ENCODE measurements at regions not wholly inside any gene's neighbourhood (a gene's known extent, or its start where the extent isn't known, plus 50 kb on each side); places are given as distances from the start of the nearest gene placed in this dataset.

DNA sequence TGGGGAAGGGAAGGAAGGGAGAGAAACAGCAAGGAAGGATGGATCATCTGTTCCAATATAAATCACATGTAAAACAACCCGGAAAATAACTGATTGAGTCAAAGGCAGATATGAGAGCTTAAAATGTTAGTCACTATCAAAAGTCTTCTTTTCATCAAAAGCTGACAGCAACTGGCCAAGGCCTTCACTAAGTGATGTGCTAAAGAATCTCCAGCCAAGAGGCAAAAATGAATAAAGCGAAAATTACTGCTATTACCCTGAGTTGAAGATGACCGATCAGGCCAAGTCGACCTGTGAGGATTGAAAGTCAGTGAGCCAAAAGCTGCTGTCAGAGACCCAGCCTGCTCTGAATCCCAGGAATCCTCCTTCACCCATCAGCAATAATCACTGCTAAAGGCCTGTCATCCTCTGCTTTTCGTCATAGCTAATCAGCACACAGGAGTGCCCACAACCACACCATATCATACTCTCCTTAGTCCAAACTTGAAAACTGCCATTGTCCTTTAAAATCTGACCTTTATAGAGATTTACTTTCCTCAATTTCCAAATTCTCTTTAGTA, 736.9 kb downstream of the TLE1 start:
- Histone ChIP-seq H3K27me3 (ENCODE audit: control insufficient read depth in 1 of 2, insufficient read depth in 2 of 2, low read length in 2 of 2) (no peaks in the 10 kb centered on the region), H3K4me1 (ENCODE audit: insufficient read depth, low read length) (no peaks in the 10 kb centered on the region), H3K36me3 (ENCODE audit: insufficient read depth, low read length) (no peaks in the 10 kb centered on the region), H3K27ac (ENCODE audit: low read depth in 1 of 2, low read length in 2 of 2) (no peak overlapping the region), H3K4me3 (ENCODE audit: low read length) (no peak overlapping the region), H3K9me3 (ENCODE audit: control insufficient read depth in 1 of 2, insufficient read depth in 1 of 2, low read length in 2 of 2) (no peaks in the 10 kb centered on the region)
- Mint-ChIP-seq H3K27me3 (no peaks in the 10 kb centered on the region), H3K4me1 (ENCODE audit: low read depth) (no peaks in the 10 kb centered on the region), H3K9me3 (peaks cover under 1% of the 10 kb centered on the region), H3K27ac (no peak overlapping the region), H3K4me3 (no peak overlapping the region), H3K36me3 (ENCODE audit: low read depth) (no peaks in the 10 kb centered on the region)
- POLR2A ChIA-PET, result no interaction called here
- TF ChIP-seq, protein P1, sequence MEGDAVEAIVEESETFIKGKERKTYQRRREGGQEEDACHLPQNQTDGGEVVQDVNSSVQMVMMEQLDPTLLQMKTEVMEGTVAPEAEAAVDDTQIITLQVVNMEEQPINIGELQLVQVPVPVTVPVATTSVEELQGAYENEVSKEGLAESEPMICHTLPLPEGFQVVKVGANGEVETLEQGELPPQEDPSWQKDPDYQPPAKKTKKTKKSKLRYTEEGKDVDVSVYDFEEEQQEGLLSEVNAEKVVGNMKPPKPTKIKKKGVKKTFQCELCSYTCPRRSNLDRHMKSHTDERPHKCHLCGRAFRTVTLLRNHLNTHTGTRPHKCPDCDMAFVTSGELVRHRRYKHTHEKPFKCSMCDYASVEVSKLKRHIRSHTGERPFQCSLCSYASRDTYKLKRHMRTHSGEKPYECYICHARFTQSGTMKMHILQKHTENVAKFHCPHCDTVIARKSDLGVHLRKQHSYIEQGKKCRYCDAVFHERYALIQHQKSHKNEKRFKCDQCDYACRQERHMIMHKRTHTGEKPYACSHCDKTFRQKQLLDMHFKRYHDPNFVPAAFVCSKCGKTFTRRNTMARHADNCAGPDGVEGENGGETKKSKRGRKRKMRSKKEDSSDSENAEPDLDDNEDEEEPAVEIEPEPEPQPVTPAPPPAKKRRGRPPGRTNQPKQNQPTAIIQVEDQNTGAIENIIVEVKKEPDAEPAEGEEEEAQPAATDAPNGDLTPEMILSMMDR (IDR thresholded peaks at IDR 0.05), result no peak
- DNase-seq, result no peak
- no peak for ATAC-seq (ENCODE audit: poor library complexity)
- intact Hi-C loops (cut with DNase I, micrococcal nuclease), result no loop called here
- CTCF ChIA-PET, result no interaction called here

DNA sequence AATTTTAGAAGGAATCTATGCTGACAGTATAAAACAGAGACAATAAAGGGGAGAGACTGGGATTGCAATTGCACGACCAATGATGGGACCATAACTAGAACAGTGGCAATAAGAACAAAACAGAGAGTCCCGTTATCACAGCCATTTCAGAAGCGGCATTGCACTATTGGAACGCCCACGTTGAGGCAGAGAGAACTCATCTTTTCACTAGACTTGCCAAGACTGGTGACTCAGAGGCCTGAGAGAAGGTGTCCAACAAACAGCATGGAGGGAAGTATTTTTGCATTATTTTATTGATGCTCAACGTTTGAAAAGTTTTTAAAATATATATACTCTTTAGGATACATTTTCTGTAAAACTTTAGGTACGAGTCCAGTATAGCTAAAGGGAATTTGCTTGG, 737.7 kb downstream of the TLE1 start:
- H3K27me3 ChIP-seq (ENCODE audit: control insufficient read depth in 1 of 2, insufficient read depth in 2 of 2, low read length in 2 of 2), result no peaks in the 10 kb centered on the region

DNA sequence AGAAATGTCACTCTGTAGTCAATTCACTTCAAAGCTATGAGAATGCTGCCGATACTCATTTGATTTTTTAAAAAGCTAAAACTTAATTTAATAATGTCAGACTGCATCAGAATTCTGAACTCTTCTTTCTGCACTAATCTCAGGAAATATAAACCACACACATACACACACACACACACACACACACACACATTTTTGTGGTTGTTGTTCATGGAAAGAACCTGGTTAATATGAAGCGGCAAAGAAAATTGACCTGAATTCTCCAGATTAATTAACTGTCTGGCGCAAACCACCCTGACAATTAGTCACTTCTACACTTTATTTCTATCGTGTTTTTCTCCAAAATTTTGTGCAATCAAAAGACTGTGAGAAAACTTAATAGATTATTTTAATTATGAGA, 740.5 kb downstream of the TLE1 start:
- Histone ChIP-seq H3K4me3 (ENCODE audit: low read length) (no peak overlapping the region), H3K27me3 (ENCODE audit: control insufficient read depth in 1 of 2, insufficient read depth in 2 of 2, low read length in 2 of 2) (no peaks in the 10 kb centered on the region), H3K4me1 (ENCODE audit: insufficient read depth, low read length) (no peaks in the 10 kb centered on the region), H3K9me3 (ENCODE audit: control insufficient read depth in 1 of 2, insufficient read depth in 1 of 2, low read length in 2 of 2) (no peaks in the 10 kb centered on the region), H3K36me3 (ENCODE audit: insufficient read depth, low read length) (no peaks in the 10 kb centered on the region), H3K27ac (ENCODE audit: low read depth in 1 of 2, low read length in 2 of 2) (no peak overlapping the region)
- Mint-ChIP-seq H3K9me3 (no peaks in the 10 kb centered on the region), H3K27me3 (no peaks in the 10 kb centered on the region), H3K36me3 (ENCODE audit: low read depth) (no peaks in the 10 kb centered on the region), H3K27ac (no peak overlapping the region), H3K4me3 (no peak overlapping the region), H3K4me1 (ENCODE audit: low read depth) (no peaks in the 10 kb centered on the region)
- CTCF ChIA-PET, result no interaction called here
- ATAC-seq (ENCODE audit: poor library complexity) (no peak), DNase-seq (no peak)
- intact Hi-C loops (cut with DNase I, micrococcal nuclease), result no loop called here
- POLR2A ChIA-PET, result no interaction called here
- TF ChIP-seq, protein P1 (IDR thresholded peaks at IDR 0.05), result no peak

More for the DNA sequence above, 737.7 kb downstream of the TLE1 start:
- ChIA-PET POLR2A (no interaction called here), CTCF (no interaction called here)
- Histone ChIP-seq H3K27ac (ENCODE audit: low read depth in 1 of 2, low read length in 2 of 2) (no peak overlapping the region), H3K4me1 (ENCODE audit: insufficient read depth, low read length) (no peaks in the 10 kb centered on the region), H3K36me3 (ENCODE audit: insufficient read depth, low read length) (no peaks in the 10 kb centered on the region), H3K4me3 (ENCODE audit: low read length) (no peak overlapping the region), H3K9me3 (ENCODE audit: control insufficient read depth in 1 of 2, insufficient read depth in 1 of 2, low read length in 2 of 2) (no peaks in the 10 kb centered on the region)
- DNase-seq (no peak), ATAC-seq (ENCODE audit: poor library complexity) (no peak)
- TF ChIP-seq, protein P1 (IDR thresholded peaks at IDR 0.05), result no peak
- no peaks in the 10 kb centered on the region for H3K9me3 Mint-ChIP-seq
- intact Hi-C loops (cut with DNase I, micrococcal nuclease), result no loop called here
- no peak overlapping the region for H3K27ac Mint-ChIP-seq
- H3K4me1 Mint-ChIP-seq (ENCODE audit: low read depth), result no peaks in the 10 kb centered on the region
- no peak overlapping the region for H3K4me3 Mint-ChIP-seq
- no peaks in the 10 kb centered on the region for H3K36me3 Mint-ChIP-seq (ENCODE audit: low read depth)
- H3K27me3 Mint-ChIP-seq, result no peaks in the 10 kb centered on the region

Data from CD4-positive, alpha-beta T cell (primary cell).